Neural cell (in vitro differentiated cells): ENCODE measurements at regions not wholly inside any gene's neighbourhood (a gene's known extent, or its start where the extent isn't known, plus 50 kb on each side); places are given as distances from the start of the nearest gene placed in this dataset.

Experiments
- H2AFZ ChIP-seq: fragments of 200-600, 300-800 bp; sonication (generic), shearing (Covaris generic); 2 replicates; pipeline ENCODE4 v1.6.0; 2014; ENCODE audit warnings: low read depth, mild to moderate bottlenecking, antibody characterized with exemption, low read length, moderate library complexity
- H3F3A ChIP-seq: fragments of 200-600 bp; shearing (Covaris generic); 2 replicates; pipeline ENCODE4 v1.6.1; 2016; ENCODE audit warnings: mild to moderate bottlenecking, moderate library complexity, mixed read lengths, antibody characterized with exemption, low read length; ENCODE audit not compliant: insufficient read depth, poor library complexity, severe bottlenecking
- H3K27ac ChIP-seq: fragments of 200-600, 300-800 bp; sonication (generic), shearing (Covaris generic); 2 replicates; pipeline ENCODE4 v1.5.1; 2014; ENCODE audit warnings: mild to moderate bottlenecking, low read length, moderate library complexity
- H3K27me3 ChIP-seq: fragments of 300-800, 200-600 bp; sonication (generic), shearing (Covaris generic); 2 replicates; pipeline ENCODE4 v1.6.0; 2014; ENCODE audit warnings: mild to moderate bottlenecking, low read depth, low read length, moderate library complexity; ENCODE audit not compliant: insufficient read depth
- H3K36me3 ChIP-seq: fragments of 300-800, 200-600 bp; sonication (generic), shearing (Covaris generic); 2 replicates; pipeline ENCODE4 v1.5.1; 2014; ENCODE audit warnings: mild to moderate bottlenecking, antibody characterized with exemption, low read length, moderate library complexity; ENCODE audit not compliant: insufficient read depth
- H3K4me2 ChIP-seq: fragments of 300-800, 200-600 bp; sonication (generic), shearing (Covaris generic); 2 replicates; pipeline ENCODE4 v1.6.0; 2014; ENCODE audit warnings: mild to moderate bottlenecking, low read length
- H3K4me3 ChIP-seq: fragments of 300-800, 200-600 bp; sonication (generic), shearing (Covaris generic); 2 replicates; pipeline ENCODE4 v1.5.1; 2014; ENCODE audit warnings: mild to moderate bottlenecking, low read length, moderate library complexity
- H3K79me2 ChIP-seq: fragments of 200-600 bp; shearing (Covaris generic); replicated peaks from 2 replicates; pipeline ENCODE4 v1.6.0; 2014; ENCODE audit warnings: mild to moderate bottlenecking, low read length, moderate library complexity; ENCODE audit not compliant: insufficient read depth
- H3K9ac ChIP-seq: fragments of 300-800, 200-600 bp; sonication (generic), shearing (Covaris generic); 2 replicates; pipeline ENCODE4 v1.6.1; 2016; ENCODE audit warnings: mild to moderate bottlenecking, low read length, mixed read lengths
- H3K9me2 ChIP-seq: fragments of 200-600 bp; shearing (Covaris generic); 2 replicates; pipeline ENCODE4 v1.6.1; 2016; ENCODE audit warnings: mild to moderate bottlenecking, low read length, mixed read lengths; ENCODE audit not compliant: insufficient read depth
- H3K9me3 ChIP-seq: fragments of 200-600, 300-800 bp; sonication (generic), shearing (Covaris generic); 2 replicates; pipeline ENCODE4 v1.6.1; 2016; ENCODE audit warnings: mild to moderate bottlenecking, mixed run types, low read length, moderate library complexity, mixed read lengths
- H4K20me1 ChIP-seq: fragments of 200-600 bp; shearing (Covaris generic); 2 replicates; pipeline ENCODE4 v1.6.1; 2016; ENCODE audit warnings: mild to moderate bottlenecking, mixed run types; ENCODE audit not compliant: insufficient read depth
- EP300 ChIP-seq: fragments of 450-650 bp; conservative IDR thresholded peaks from 2 replicates; pipeline ENCODE4 v1.6.1; 2014; ENCODE audit warnings: antibody characterized with exemption, mild to moderate bottlenecking, moderate library complexity; ENCODE audit not compliant: poor library complexity, severe bottlenecking
- EZH2 ChIP-seq: fragments of 200-600, 300-800 bp; shearing (Covaris generic), sonication (generic); IDR thresholded peaks from 2 replicates; pipeline ENCODE4 v1.6.1; 2014; ENCODE audit warnings: antibody characterized with exemption, low read length, borderline replicate concordance, mild to moderate bottlenecking; ENCODE audit not compliant: insufficient read depth, poor library complexity, severe bottlenecking
- MXI1 ChIP-seq: fragments of 450-650 bp; conservative IDR thresholded peaks from 2 replicates; pipeline ENCODE4 v1.6.1; 2014; ENCODE audit warnings: antibody characterized with exemption, mild to moderate bottlenecking; ENCODE audit not compliant: poor library complexity, severe bottlenecking
- POLR2AphosphoS5 ChIP-seq: IDR thresholded peaks from 2 replicates; pipeline ENCODE4 v1.6.1; 2012
- RAD21 ChIP-seq: fragments of 450-650 bp; conservative IDR thresholded peaks from 2 replicates; pipeline ENCODE4 v1.6.1; 2014; ENCODE audit warnings: antibody characterized with exemption, mild to moderate bottlenecking, moderate library complexity
- REST ChIP-seq: IDR thresholded peaks from 2 replicates; pipeline ENCODE4 v1.6.1; 2012; ENCODE audit warnings: borderline replicate concordance
- SMC3 ChIP-seq: fragments of 450-650 bp; conservative IDR thresholded peaks from 2 replicates; pipeline ENCODE4 v1.6.1; 2014; ENCODE audit warnings: antibody characterized with exemption, mild to moderate bottlenecking, moderate library complexity; ENCODE audit not compliant: poor library complexity
- TAF1 ChIP-seq: IDR thresholded peaks from 2 replicates; pipeline ENCODE4 v1.6.1; 2012; ENCODE audit warnings: low read depth
- TF ChIP-seq, protein P1 (sequence below): fragments of 450-650 bp; IDR thresholded peaks from 2 replicates; pipeline ENCODE4 v1.5.1; 2014; ENCODE audit warnings: antibody characterized with exemption, mild to moderate bottlenecking, moderate library complexity; ENCODE audit not compliant: poor library complexity, severe bottlenecking

DNA sequence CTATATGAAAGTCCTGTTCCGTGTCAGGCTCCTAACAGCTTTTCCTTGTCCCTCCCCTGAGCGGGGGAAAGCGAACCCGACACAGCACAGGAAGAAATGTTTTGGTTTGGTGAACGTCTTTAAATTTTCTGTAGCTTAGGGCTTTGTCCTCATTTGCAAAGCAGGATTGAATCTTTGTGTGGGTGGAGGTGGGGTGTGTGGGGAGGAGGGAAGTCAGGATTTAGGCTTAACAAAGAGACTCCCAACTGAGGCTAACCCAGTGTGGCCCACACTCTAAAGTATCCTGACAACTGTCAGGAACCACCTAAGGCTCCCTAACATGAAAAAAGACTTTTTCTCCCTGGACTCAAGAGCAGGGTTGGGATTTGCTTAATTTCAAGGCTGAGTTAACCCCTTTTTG, 376.2 kb upstream of the C1orf174 start:
- Histone ChIP-seq H3K27ac (no peak overlapping the region), H3K9me3 (no peaks in the 10 kb centered on the region), H2AFZ (no peak overlapping the region), H3F3A (no peaks in the 10 kb centered on the region), H4K20me1 (no peaks in the 10 kb centered on the region), H3K4me3 (no peak overlapping the region), H3K4me2 (no peak overlapping the region), H3K9me2 (no peaks in the 10 kb centered on the region), H3K9ac (no peak overlapping the region), H3K36me3 (no peaks in the 10 kb centered on the region), H3K27me3 (no peaks in the 10 kb centered on the region), H3K79me2 (no peaks in the 10 kb centered on the region)
- TF ChIP-seq REST (no peak), EP300 (no peak), RAD21 (no peak), EZH2 (no peak), MXI1 (no peak), SMC3 (no peak), POLR2AphosphoS5 (no peak), TAF1 (no peak)
- TF ChIP-seq, protein P1, sequence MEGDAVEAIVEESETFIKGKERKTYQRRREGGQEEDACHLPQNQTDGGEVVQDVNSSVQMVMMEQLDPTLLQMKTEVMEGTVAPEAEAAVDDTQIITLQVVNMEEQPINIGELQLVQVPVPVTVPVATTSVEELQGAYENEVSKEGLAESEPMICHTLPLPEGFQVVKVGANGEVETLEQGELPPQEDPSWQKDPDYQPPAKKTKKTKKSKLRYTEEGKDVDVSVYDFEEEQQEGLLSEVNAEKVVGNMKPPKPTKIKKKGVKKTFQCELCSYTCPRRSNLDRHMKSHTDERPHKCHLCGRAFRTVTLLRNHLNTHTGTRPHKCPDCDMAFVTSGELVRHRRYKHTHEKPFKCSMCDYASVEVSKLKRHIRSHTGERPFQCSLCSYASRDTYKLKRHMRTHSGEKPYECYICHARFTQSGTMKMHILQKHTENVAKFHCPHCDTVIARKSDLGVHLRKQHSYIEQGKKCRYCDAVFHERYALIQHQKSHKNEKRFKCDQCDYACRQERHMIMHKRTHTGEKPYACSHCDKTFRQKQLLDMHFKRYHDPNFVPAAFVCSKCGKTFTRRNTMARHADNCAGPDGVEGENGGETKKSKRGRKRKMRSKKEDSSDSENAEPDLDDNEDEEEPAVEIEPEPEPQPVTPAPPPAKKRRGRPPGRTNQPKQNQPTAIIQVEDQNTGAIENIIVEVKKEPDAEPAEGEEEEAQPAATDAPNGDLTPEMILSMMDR = no peak

GRCh38 chr1:4277598-4277997, 376.8 kb upstream of the AJAP1 start:
- Histone ChIP-seq H2AFZ (no peak overlapping the region), H3K4me2 (no peak overlapping the region), H3K27ac (no peak overlapping the region), H3F3A (no peaks in the 10 kb centered on the region), H4K20me1 (no peaks in the 10 kb centered on the region), H3K79me2 (no peaks in the 10 kb centered on the region), H3K9me2 (no peaks in the 10 kb centered on the region), H3K4me3 (no peak overlapping the region), H3K9ac (no peak overlapping the region), H3K9me3 (no peaks in the 10 kb centered on the region), H3K36me3 (no peaks in the 10 kb centered on the region), H3K27me3 (no peaks in the 10 kb centered on the region)
- TF ChIP-seq, protein P1 = no peak
- TF ChIP-seq REST (no peak), RAD21 (no peak), SMC3 (no peak), POLR2AphosphoS5 (no peak), EP300 (no peak), TAF1 (no peak), MXI1 (no peak), EZH2 (no peak)
